ENCODE measurements at regions not wholly inside any gene's neighbourhood (a gene's known extent, or its start where the extent isn't known, plus 50 kb on each side); places are given as distances from the start of the nearest gene placed in this dataset.

DNA sequence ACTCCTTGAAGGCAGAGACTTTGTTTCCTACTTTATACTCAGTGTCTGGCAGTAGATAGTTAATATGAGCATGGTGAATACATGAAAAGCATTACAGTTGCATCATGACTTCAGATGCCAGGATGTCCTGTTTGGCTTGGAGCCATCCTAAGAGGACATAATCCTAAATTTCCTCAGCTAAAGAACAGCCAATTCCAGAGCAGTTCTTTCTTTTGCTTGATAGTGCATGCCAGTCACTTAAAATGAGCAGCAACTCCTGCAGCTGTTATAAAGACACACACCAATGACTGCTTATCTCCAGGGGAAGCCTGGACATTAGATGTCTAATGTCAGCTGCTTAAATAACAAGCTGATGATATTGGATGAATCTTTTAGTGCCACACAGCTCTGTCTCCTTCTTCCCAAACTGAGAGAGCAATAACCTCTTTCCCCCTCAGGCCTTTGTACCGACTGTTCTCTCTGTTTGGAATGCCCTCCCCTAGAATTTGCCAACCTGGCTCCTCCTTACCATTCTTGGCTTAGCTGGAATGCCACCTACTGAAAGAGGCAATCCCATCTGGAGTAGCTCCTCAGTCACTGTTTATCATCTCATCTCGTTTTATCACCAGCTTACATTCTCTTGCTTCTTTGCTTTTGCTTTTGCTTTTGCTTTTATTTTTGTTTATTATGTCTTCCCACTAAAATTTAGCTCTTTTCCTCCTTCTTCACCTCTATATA, 100.8 kb upstream of the USP38 start:
- intact Hi-C loops (cut with DNase I, micrococcal nuclease): no loop called here
- peak; percentile 50 for ATAC-seq

GRCh38 chr4:143084566-143084965, 100.2 kb upstream of the USP38 start:
- TF ChIP-seq, protein P1, sequence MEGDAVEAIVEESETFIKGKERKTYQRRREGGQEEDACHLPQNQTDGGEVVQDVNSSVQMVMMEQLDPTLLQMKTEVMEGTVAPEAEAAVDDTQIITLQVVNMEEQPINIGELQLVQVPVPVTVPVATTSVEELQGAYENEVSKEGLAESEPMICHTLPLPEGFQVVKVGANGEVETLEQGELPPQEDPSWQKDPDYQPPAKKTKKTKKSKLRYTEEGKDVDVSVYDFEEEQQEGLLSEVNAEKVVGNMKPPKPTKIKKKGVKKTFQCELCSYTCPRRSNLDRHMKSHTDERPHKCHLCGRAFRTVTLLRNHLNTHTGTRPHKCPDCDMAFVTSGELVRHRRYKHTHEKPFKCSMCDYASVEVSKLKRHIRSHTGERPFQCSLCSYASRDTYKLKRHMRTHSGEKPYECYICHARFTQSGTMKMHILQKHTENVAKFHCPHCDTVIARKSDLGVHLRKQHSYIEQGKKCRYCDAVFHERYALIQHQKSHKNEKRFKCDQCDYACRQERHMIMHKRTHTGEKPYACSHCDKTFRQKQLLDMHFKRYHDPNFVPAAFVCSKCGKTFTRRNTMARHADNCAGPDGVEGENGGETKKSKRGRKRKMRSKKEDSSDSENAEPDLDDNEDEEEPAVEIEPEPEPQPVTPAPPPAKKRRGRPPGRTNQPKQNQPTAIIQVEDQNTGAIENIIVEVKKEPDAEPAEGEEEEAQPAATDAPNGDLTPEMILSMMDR (IDR thresholded peaks at IDR 0.05): no peak
- Histone ChIP-seq H3K36me3 (ENCODE audit: low read depth) (no peaks in the 10 kb centered on the region), H3K4me3 (no peak overlapping the region), H3K9me3 (no peaks in the 10 kb centered on the region), H3K4me1 (ENCODE audit: low read depth) (peaks cover 20% of the 10 kb centered on the region)
- no peak for DNase-seq
- intact Hi-C loops (cut with DNase I, micrococcal nuclease): no loop called here
- peak; percentile 15 for ATAC-seq

More for the DNA sequence above, 100.8 kb upstream of the USP38 start:
- H3K36me3 ChIP-seq (ENCODE audit: low read depth): no peaks in the 10 kb centered on the region
- no peak overlapping the region for H3K4me3 ChIP-seq
- TF ChIP-seq, protein P1 (IDR thresholded peaks at IDR 0.05): no peak
- H3K9me3 ChIP-seq: no peaks in the 10 kb centered on the region
- DNase-seq: no peak
- H3K4me1 ChIP-seq (ENCODE audit: low read depth): peaks cover 20% of the 10 kb centered on the region

DNA sequence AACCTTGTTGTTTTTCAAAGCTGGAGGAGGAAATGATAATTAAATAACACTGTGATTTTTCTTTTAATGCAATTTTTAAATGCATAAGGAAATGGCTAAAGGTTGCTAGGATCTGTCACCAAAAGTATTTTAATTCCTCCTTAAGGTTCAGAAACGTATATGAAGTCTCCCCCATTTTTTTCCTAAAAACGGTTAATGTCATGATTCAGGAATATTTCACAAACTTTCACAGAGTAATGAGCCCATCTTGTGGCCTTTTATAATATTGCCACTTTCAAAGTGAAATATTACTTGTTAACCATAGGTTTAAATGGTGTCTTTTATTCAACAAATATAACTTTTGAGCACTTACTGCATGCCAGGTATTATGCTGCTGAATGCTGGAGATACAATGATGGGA, 99.5 kb upstream of the USP38 start:
- Histone ChIP-seq H3K9me3 (no peaks in the 10 kb centered on the region), H3K4me1 (ENCODE audit: low read depth) (peaks cover 20% of the 10 kb centered on the region), H3K36me3 (ENCODE audit: low read depth) (no peaks in the 10 kb centered on the region), H3K4me3 (no peak overlapping the region)
- ATAC-seq (peak; percentile 46), DNase-seq (no peak)
- intact Hi-C loops (cut with DNase I, micrococcal nuclease): no loop called here
- TF ChIP-seq, protein P1 (IDR thresholded peaks at IDR 0.05): no peak

DNA sequence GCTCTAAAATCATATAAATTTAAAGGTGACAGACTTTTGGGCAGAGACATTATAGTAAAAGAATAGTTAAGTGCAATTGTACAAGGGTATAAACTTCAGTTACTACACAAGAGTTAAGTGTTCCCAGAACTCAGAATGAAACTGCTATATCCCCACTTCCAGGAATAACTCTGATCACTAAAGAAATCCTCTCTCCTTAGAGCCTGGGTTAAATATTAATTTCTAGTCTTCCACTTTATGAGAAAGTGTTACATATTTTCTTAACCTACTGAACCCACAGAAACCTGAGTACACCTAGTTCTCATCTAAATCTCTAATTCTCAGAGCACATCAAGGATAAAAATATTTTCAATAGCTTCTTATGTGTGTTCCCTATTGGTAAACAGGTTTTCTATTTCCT, 99.1 kb upstream of the USP38 start:
- no peaks in the 10 kb centered on the region for H3K36me3 ChIP-seq (ENCODE audit: low read depth)
- peaks cover 20% of the 10 kb centered on the region for H3K4me1 ChIP-seq (ENCODE audit: low read depth)
- TF ChIP-seq, protein P1 (IDR thresholded peaks at IDR 0.05): no peak
- ATAC-seq (peak; percentile 84), DNase-seq (no peak)
- H3K9me3 ChIP-seq: peaks cover 3% of the 10 kb centered on the region
- intact Hi-C loops (cut with DNase I, micrococcal nuclease): no loop called here
- no peak overlapping the region for H3K4me3 ChIP-seq

DNA sequence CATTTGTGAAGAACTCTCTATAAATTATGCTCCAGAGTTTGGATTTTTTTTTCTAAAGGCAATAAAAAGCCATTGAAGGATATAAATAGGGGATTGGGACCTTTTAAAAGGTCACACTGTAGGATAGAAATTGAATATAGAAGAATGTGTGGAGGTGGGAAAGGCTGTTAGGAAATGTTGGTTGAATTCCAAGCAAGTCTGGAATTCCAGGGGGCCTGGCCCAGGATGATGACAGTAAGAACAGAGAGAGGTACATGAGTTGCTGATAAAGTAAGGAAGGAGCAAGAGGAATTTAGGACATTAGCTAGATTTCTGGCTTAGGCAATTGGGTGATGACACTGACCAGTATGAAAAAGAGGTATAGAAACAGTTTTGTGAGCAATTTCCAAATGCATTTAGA, 95.4 kb upstream of the USP38 start:
- no peak for DNase-seq
- Histone ChIP-seq H3K4me3 (no peak overlapping the region), H3K9me3 (peaks cover 5% of the 10 kb centered on the region), H3K4me1 (ENCODE audit: low read depth) (peaks cover 7% of the 10 kb centered on the region), H3K36me3 (ENCODE audit: low read depth) (no peaks in the 10 kb centered on the region)
- TF ChIP-seq, protein P1 (IDR thresholded peaks at IDR 0.05): no peak
- intact Hi-C loops (cut with DNase I, micrococcal nuclease): no loop called here
- ATAC-seq: no peak

Measured in mucosa of descending colon (tissue), 3 donors.